ENCODE measurements at regions not wholly inside any gene's neighbourhood (a gene's known extent, or its start where the extent isn't known, plus 50 kb on each side); places are given as distances from the start of the nearest gene placed in this dataset.

GRCh38 chr14:35989736-35990135 lies 163.6 kb downstream of the BRMS1L start:
- no peaks in the 10 kb centered on the region for H3K36me3 ChIP-seq (ENCODE audit: insufficient read depth, insufficient read length, low read length)
- TF ChIP-seq SUZ12 (IDR thresholded peaks at IDR 0.05; ENCODE audit: extremely low read depth, insufficient read depth, insufficient read length), result no peak
- no peak for TF ChIP-seq YY1 (IDR thresholded peaks at IDR 0.05; ENCODE audit: insufficient read depth, insufficient read length)
- no peak for TF ChIP-seq ZNF274 (IDR thresholded peaks at IDR 0.05; ENCODE audit: low read depth, low read length)

GRCh38 chr14:35988972-35989690 lies 163.0 kb downstream of the BRMS1L start:
- TF ChIP-seq ZNF274 (IDR thresholded peaks at IDR 0.05; ENCODE audit: low read depth, low read length) (no peak), SUZ12 (IDR thresholded peaks at IDR 0.05; ENCODE audit: extremely low read depth, insufficient read depth, insufficient read length) (no peak), YY1 (IDR thresholded peaks at IDR 0.05; ENCODE audit: insufficient read depth, insufficient read length) (no peak)
- no peaks in the 10 kb centered on the region for H3K36me3 ChIP-seq (ENCODE audit: insufficient read depth, insufficient read length, low read length)
- no peaks in the 10 kb centered on the region for H3K27me3 ChIP-seq (ENCODE audit: insufficient read depth, insufficient read length)
- no peaks in the 10 kb centered on the region for H3K9me3 ChIP-seq (ENCODE audit: insufficient read depth, low read length)
- no peak overlapping the region for H3K9ac ChIP-seq (ENCODE audit: insufficient read length, low read depth)
- H3K4me3 ChIP-seq (ENCODE audit: insufficient read length, low read depth), result no peak overlapping the region
- H3K4me1 ChIP-seq (ENCODE audit: insufficient read depth, insufficient read length), result no peaks in the 10 kb centered on the region
- DNase-seq (ENCODE audit: low read depth, low spot score), result no peak

More at GRCh38 chr14:35989736-35990135, 163.6 kb downstream of the BRMS1L start:
- Histone ChIP-seq H3K9me3 (ENCODE audit: insufficient read depth, low read length) (no peaks in the 10 kb centered on the region), H3K4me1 (ENCODE audit: insufficient read depth, insufficient read length) (no peaks in the 10 kb centered on the region), H3K9ac (ENCODE audit: insufficient read length, low read depth) (no peak overlapping the region), H3K27me3 (ENCODE audit: insufficient read depth, insufficient read length) (no peaks in the 10 kb centered on the region), H3K4me3 (ENCODE audit: insufficient read length, low read depth) (no peak overlapping the region)
- no peak for DNase-seq (ENCODE audit: low read depth, low spot score)

- H3K9me3 ChIP-seq (ENCODE audit: insufficient read depth, low read length), result no peaks in the 10 kb centered on the region
- H3K4me1 ChIP-seq (ENCODE audit: insufficient read depth, insufficient read length), result no peaks in the 10 kb centered on the region
- no peaks in the 10 kb centered on the region for H3K36me3 ChIP-seq (ENCODE audit: insufficient read depth, insufficient read length, low read length)
- TF ChIP-seq SUZ12 (IDR thresholded peaks at IDR 0.05; ENCODE audit: extremely low read depth, insufficient read depth, insufficient read length) (no peak), YY1 (IDR thresholded peaks at IDR 0.05; ENCODE audit: insufficient read depth, insufficient read length) (no peak), ZNF274 (IDR thresholded peaks at IDR 0.05; ENCODE audit: low read depth, low read length) (no peak)
- H3K4me3 ChIP-seq (ENCODE audit: insufficient read length, low read depth), result no peak overlapping the region
- H3K9ac ChIP-seq (ENCODE audit: insufficient read length, low read depth), result no peak overlapping the region
- no peak for DNase-seq (ENCODE audit: low read depth, low spot score)
- H3K27me3 ChIP-seq (ENCODE audit: insufficient read depth, insufficient read length), result no peaks in the 10 kb centered on the region
Observed at GRCh38 chr14:35988550-35988949, 162.4 kb downstream of the BRMS1L start.

- no peaks in the 10 kb centered on the region for H3K27me3 ChIP-seq (ENCODE audit: insufficient read depth, insufficient read length)
- H3K4me1 ChIP-seq (ENCODE audit: insufficient read depth, insufficient read length), result no peaks in the 10 kb centered on the region
- no peak for DNase-seq (ENCODE audit: low read depth, low spot score)
- no peak for TF ChIP-seq YY1 (IDR thresholded peaks at IDR 0.05; ENCODE audit: insufficient read depth, insufficient read length)
- TF ChIP-seq SUZ12 (IDR thresholded peaks at IDR 0.05; ENCODE audit: extremely low read depth, insufficient read depth, insufficient read length), result no peak
- TF ChIP-seq ZNF274 (IDR thresholded peaks at IDR 0.05; ENCODE audit: low read depth, low read length), result no peak
- H3K4me3 ChIP-seq (ENCODE audit: insufficient read length, low read depth), result no peak overlapping the region
- H3K9ac ChIP-seq (ENCODE audit: insufficient read length, low read depth), result no peak overlapping the region
- no peaks in the 10 kb centered on the region for H3K9me3 ChIP-seq (ENCODE audit: insufficient read depth, low read length)
- H3K36me3 ChIP-seq (ENCODE audit: insufficient read depth, insufficient read length, low read length), result no peaks in the 10 kb centered on the region
Observed at GRCh38 chr14:35987731-35988130, 161.6 kb downstream of the BRMS1L start.

GRCh38 chr14:35986219-35986573 lies 160.1 kb downstream of the BRMS1L start:
- DNase-seq (ENCODE audit: low read depth, low spot score), result no peak
- no peak overlapping the region for H3K9ac ChIP-seq (ENCODE audit: insufficient read length, low read depth)
- no peaks in the 10 kb centered on the region for H3K27me3 ChIP-seq (ENCODE audit: insufficient read depth, insufficient read length)
- no peaks in the 10 kb centered on the region for H3K36me3 ChIP-seq (ENCODE audit: insufficient read depth, insufficient read length, low read length)
- no peaks in the 10 kb centered on the region for H3K4me1 ChIP-seq (ENCODE audit: insufficient read depth, insufficient read length)
- TF ChIP-seq ZNF274 (IDR thresholded peaks at IDR 0.05; ENCODE audit: low read depth, low read length), result no peak
- no peak for TF ChIP-seq SUZ12 (IDR thresholded peaks at IDR 0.05; ENCODE audit: extremely low read depth, insufficient read depth, insufficient read length)
- TF ChIP-seq YY1 (IDR thresholded peaks at IDR 0.05; ENCODE audit: insufficient read depth, insufficient read length), result no peak
- no peak overlapping the region for H3K4me3 ChIP-seq (ENCODE audit: insufficient read length, low read depth)
- no peaks in the 10 kb centered on the region; the same call in 1 of the 2 replicates for H3K9me3 ChIP-seq (ENCODE audit: insufficient read depth, low read length)

GRCh38 chr14:35985474-35986218 lies 159.5 kb downstream of the BRMS1L start:
- H3K9me3 ChIP-seq (ENCODE audit: insufficient read depth, low read length), result no peaks in the 10 kb centered on the region; the same call in 1 of the 2 replicates
- H3K4me1 ChIP-seq (ENCODE audit: insufficient read depth, insufficient read length), result no peaks in the 10 kb centered on the region
- H3K4me3 ChIP-seq (ENCODE audit: insufficient read length, low read depth), result no peak overlapping the region
- H3K27me3 ChIP-seq (ENCODE audit: insufficient read depth, insufficient read length), result no peaks in the 10 kb centered on the region
- TF ChIP-seq YY1 (IDR thresholded peaks at IDR 0.05; ENCODE audit: insufficient read depth, insufficient read length) (no peak), ZNF274 (IDR thresholded peaks at IDR 0.05; ENCODE audit: low read depth, low read length) (no peak), SUZ12 (IDR thresholded peaks at IDR 0.05; ENCODE audit: extremely low read depth, insufficient read depth, insufficient read length) (no peak)
- no peak for DNase-seq (ENCODE audit: low read depth, low spot score)
- no peak overlapping the region for H3K9ac ChIP-seq (ENCODE audit: insufficient read length, low read depth)
- H3K36me3 ChIP-seq (ENCODE audit: insufficient read depth, insufficient read length, low read length), result no peaks in the 10 kb centered on the region

- Histone ChIP-seq H3K4me3 (ENCODE audit: insufficient read length, low read depth) (no peak overlapping the region), H3K9me3 (ENCODE audit: insufficient read depth, low read length) (no peaks in the 10 kb centered on the region; the same call in 1 of the 2 replicates), H3K36me3 (ENCODE audit: insufficient read depth, insufficient read length, low read length) (no peaks in the 10 kb centered on the region), H3K27me3 (ENCODE audit: insufficient read depth, insufficient read length) (no peaks in the 10 kb centered on the region), H3K4me1 (ENCODE audit: insufficient read depth, insufficient read length) (no peaks in the 10 kb centered on the region), H3K9ac (ENCODE audit: insufficient read length, low read depth) (no peak overlapping the region)
- no peak for TF ChIP-seq ZNF274 (IDR thresholded peaks at IDR 0.05; ENCODE audit: low read depth, low read length)
- TF ChIP-seq YY1 (IDR thresholded peaks at IDR 0.05; ENCODE audit: insufficient read depth, insufficient read length), result no peak
- no peak for TF ChIP-seq SUZ12 (IDR thresholded peaks at IDR 0.05; ENCODE audit: extremely low read depth, insufficient read depth, insufficient read length)
- DNase-seq (ENCODE audit: low read depth, low spot score), result no peak
Observed at GRCh38 chr14:35979531-35979930, 153.4 kb downstream of the BRMS1L start.
